Endometrium (tissue), 2 donors: ENCODE measurements at regions not wholly inside any gene's neighbourhood (a gene's known extent, or its start where the extent isn't known, plus 50 kb on each side); places are given as distances from the start of the nearest gene placed in this dataset.
"Not testable (repeated sequence)": the region's sequence is repeated elsewhere in the genome, so short reads cannot be mapped to it uniquely, and the experiment has no call there.

ENCODE experiments used
- FAIRE-seq: peaks from 2 replicates; lab custom pipeline; 2012; peaks lifted over from hg19 to GRCh38; lab: Jason Lieb, UNC
- donor health status: control.
- donor health status: control.

DNA sequence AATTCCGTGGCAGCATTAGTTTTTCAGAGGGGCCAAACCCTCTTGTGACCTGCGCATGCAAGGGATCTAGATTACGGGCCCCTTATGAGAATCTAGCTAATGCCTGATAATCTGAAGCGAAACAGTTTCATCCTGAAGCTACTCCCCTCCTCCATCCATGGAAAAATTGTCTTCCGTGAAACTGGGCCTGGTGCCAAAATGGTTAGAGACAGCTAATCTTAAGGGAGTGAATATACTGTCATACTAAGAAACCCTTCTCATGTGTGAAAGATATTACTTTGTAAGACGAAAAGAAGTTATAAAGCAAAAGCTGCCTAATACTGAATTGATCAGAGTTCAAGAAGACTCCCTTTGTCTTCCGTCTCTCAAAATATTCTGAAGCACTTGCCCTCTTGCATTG lies 166.3 kb downstream of the DUSP10 start:
- no peak for FAIRE-seq

DNA sequence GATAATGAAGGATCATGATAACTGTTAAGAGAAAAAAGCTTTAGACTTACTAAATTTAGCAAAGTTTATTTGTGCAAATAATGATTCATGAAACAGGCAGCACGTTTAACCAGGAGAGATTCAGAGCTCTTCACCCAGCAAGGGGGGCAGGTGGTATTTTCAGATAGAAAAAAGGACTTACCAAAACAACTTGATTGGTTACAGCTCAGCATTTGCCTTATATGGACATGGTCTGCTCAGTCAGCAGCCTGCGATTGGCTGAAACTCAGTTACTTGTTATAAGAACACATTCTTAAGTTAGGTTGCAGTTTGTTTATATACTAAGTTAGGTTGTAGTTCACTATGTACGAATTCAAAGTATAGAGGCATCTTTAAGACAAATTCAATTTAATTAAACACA lies 165.6 kb downstream of the DUSP10 start:
- no peak for FAIRE-seq

DNA sequence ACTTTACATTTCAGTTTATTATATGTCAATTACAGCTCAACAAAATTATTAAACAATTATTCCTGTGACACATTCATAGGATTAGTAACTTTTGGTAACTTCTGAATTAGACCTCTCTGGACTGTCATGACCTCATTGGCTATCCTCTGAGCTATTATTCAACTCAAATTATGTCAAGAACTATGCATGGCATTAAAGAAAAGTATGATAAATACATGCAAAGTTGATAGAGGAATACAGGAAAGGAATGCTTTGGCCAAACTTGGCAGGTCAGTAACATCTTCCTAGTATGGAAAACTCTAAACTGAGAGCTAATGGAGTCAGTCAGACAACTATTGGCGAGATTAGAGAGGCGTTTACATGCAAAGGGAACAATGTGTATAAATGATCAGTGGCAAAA lies 158.4 kb downstream of the DUSP10 start:
- FAIRE-seq = no peak

DNA sequence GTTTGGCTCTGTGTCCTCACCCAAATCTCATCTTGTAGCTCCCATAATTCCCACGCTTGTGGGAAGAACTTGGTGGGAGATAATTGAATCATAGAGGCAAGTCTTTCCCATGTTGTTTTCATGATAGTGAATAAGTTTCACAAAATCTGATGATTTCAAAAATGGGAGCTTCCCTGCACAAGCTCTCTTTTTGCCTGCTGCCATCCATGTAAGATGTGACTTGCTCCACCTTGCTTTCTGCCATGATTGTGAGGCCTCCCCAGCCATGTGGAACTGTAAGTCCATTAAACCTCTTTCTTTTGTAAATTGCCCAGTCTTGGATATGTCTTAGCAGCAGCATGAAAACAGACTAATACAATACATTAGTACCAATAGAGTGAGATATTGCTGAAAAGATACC lies 154.9 kb downstream of the DUSP10 start:
- FAIRE-seq = not testable (repeated sequence)

DNA sequence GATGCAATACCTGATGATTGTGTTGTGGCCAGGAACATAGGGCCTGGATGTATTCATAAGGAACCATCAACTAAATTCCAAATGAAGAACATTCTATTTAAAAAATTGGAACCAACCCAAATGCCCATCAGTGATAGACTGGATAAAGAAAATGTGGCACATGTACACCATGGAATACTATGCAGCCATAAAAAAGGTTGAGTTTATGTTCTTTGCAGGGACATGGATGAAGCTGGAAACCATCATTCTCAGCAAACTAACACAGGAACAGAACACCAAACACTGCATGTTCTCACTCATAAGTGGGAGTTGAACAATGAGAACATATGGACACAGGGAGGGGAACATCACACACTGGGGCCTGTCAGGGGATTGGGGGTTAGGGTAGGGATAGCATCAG lies 150.6 kb downstream of the DUSP10 start:
- FAIRE-seq = not testable (repeated sequence)

DNA sequence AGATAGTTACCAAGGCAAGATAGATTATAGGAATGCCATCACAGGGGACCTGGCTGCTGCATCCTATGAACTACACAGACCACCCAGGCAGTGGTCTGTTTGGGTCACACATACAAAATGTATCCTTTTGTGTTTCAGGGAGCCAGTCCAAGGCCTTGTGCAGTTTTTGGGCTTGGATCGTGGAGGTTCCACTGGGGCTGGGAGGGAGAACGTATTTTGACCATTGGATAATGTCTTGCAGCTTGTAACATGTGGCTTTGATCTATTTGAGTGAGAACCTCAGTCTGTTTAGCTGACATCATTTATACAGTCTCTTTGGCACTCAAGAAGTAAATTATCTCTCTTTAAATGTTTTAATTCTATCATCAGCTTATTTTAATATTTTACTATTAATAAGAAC lies 147.3 kb downstream of the DUSP10 start:
- FAIRE-seq = no peak

DNA sequence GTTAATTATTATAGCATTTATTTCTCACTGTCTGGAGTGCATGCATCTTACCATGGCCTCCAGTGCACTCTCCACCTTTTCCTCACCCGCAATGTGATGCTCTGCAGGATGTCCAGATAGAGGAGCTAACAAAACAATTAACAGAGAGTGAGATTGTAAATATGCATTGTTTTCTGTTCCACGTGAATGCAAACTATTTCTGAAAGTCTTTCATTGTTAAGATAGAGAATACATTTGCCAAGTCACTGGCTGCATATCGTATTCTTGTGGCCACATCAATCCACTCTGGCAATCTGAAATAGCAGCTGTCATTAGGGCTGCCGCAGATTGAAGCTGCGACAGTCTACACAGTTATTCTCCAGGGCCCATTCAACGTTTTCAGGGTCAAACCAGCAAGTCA lies 143.8 kb downstream of the DUSP10 start:
- FAIRE-seq = no peak

DNA sequence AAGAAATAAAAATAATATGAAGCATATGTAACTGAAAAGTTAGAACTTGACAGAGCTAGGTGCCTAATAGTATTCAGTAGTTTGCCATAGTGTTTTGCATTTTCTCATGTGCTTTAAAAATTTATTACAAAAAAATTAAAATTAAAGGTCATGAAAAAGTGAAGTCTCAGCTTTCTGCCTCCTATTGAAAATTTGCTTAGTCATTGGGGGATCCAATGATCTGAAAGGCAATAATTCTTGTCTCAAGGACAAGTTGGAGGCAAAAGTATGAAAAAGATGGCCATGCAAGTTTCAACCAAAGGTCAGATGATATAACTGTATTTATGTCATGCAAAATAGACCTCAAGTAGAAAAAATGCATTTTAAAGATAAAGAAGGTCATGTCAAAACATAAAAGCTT lies 140.7 kb downstream of the DUSP10 start:
- FAIRE-seq = no peak

DNA sequence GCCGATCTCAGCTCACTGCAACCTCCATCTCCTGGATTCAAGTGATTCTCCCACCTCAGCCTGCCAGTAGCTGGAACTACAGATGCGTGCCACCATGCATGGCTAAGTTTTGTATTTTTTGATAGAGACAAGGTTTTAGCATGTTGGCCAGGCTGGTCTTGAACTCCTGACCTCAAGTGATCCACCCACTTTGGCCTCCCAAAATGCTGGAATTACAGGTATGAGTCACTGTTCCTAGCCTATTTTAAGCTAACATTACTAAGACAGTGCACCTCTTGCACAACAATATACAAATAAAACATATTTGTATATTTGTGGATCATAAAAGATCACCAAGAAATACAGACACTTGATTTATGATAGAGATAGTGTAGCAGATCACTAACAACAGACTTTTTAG lies 139.1 kb downstream of the DUSP10 start:
- no peak for FAIRE-seq

DNA sequence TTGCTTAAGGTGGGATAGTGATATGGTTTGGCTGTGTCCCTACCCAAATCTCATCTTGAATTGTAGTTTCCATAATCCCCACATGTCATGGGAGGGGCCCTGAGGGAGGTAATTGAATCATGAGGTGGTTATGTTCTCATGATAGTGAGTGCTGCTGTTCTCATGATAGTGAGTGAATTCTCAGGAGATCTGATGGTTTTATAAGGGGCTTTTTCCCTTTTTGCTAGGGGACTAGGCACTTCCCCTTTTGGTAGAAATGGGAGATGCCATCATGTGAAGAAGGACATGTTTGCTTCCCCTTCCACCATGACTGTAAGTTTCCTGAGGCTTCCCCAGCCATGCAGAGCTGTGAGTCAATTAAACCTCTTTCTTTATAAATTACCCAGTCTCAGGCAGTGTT lies 137.5 kb downstream of the DUSP10 start:
- not testable (repeated sequence) for FAIRE-seq

DNA sequence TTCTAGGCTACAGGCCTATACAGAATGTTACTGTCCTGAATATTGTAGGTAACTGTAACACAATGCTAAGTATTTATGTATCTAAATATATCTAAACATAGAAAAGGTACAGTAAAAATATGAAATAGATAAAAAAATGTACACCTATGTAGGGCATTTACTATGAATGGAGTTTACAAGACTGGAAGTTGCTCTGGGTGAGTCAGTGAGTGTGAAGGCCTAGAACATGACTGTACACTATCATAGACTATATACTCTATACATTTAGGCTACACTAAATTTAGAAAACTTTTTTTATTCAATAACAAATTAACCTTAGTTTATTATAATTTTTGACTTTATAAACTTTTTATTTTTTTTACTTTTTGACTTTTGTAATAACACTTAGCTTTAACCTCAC lies 136.9 kb downstream of the DUSP10 start:
- FAIRE-seq = peak; percentile 79

DNA sequence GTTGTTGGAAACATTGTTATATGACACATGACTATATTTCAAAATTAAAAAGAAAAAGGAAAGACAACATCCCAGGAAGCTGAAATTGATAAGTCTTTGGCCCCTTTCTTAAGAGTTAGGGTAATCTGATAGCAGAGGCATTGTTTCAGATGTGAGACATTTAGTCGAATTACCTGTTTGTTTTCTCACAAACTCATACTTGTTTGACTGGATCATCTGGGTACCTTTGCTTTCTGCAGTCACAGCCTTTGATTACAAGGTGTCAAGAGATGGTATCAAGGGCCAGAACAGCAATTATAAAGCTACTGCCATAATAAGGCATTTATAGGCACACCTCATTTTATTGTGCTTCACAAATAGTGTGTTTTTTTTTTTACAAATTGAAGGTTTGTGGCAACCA lies 136.3 kb downstream of the DUSP10 start:
- no peak for FAIRE-seq

DNA sequence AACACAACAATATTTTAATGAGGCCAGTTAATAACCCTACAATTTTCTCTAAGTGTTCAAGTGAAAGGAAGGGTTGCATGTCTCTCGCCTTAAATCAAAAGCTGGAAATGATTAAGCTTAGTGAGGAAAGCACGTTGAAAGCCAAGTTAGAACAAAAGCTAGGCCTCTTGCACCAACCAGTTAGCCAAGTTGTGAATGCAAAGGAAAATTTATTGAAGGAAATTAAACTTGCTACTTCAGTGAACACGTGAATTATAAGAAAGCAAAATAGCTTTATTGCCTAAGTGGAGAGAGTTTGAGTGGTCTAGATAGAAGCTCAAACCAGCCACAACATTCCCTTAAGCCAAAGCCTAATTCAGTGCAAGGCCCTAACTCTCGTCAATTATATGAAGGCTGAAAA lies 135.6 kb downstream of the DUSP10 start:
- FAIRE-seq = peak; percentile 26

DNA sequence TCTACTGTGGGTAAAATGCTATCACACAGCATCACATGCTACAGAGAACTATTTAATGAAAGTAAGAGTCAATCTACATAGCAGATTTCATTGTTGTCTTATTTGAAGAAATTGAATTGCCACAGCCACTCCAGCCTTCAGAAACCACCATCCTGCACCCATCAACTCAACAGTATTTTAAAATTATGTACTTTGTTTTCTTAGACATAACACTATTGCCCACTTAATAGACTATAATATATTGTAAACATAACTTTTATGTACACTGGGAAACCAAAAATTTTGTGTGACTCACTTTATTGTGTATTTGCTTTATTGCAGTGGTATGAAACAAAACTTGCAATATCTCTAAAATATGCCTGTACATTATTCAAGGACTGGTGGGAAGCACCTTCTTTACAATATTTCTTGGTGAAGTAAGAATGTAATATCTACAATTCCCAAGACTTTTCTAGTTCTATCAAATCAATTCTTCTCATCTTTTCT lies 133.0 kb downstream of the DUSP10 start:
- FAIRE-seq = no peak

DNA sequence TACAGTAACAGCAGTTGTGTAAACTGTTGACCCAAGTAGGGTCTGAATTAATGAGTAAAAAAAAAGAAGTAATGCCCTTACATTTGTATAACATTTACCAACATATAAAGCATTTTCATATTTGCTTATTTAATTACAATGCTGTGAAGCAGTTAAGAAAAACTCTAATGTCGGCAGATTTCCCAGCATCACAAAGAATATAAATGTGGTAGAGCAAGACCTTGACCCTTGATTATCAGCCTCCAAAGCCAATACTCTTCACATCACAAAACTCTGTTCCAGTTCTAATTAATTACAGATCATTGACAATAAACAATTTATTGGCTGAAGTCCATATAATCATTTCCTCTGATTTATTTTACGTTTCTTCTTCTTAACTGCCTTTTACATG lies 130.2 kb downstream of the DUSP10 start:
- FAIRE-seq = no peak

DNA sequence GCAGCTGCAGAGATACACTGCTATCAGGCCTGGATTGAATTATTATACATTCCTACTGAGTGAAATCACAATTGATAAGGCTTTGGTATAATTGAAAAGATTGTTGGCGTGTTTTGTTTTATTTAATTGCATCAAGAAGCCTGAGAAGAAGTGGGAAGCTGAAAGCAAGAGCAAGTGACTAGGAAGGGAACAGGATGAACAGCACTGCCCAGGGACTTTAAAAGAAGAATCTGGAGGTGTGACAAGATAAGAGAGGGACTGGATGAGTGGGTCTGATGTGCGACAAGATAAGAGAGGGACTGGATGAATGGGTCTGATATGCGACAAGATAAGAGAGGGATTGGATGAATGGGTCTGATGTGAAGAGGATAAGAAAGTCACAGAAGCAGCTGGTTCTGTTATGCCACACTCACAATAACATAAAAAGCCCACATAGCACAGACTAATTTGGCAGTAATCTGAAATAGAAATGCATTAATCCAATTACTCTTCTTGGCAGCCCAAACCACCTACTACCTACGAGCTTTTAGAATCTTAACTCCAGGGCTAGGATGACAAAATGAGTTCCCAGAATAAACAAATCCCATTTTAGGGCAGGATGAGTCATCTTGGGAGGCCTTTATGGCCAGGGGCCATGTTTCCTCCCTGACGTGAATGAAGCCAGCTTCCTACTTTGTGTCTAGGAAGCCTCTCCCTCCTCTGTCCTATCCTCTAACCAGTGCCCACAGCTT lies 129.7 kb downstream of the DUSP10 start:
- no peak for FAIRE-seq

DNA sequence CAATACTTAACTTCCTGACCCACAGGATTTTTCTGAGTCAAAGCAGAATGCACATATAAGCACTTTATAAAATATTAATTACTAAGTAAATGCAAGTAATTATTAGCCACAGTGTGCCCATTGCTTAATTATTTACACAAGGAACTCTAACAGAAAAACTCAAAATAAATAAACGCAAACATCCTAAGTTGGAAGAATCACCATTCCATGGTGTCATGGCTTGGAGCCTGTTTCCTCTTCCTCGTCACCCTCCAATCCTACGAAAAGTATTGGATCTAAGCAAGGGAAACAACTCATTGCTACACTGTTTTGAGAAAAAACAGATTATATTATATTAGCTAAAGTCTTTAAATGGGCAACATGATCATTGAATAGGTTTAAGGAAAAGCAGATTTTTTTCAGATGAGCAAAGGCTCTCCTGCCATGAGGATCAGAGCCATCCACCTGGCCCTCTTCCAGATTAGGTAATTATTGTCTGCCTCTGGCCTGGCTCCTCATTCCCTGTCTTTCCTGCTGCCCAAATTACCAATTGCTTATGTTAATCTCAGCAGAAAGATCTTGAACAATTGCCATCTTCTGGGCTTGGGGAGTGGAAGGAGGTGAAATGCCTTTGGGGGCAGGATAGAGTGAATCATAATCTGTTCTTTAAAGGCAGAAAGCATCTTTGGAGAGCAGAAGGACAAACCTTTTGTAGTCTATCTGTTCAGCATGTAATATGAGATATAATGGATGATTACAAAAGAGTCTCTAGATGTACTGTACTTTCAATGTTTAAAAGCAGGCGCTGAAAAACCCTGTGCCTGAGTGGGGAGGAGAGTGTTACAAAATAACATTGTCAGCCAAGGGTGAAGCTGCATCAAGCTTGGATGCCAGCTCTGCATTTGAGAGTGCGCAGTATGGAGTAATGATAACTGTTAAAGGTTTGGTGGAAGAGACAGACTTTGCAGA lies 121.2 kb downstream of the DUSP10 start:
- FAIRE-seq = no peak

DNA sequence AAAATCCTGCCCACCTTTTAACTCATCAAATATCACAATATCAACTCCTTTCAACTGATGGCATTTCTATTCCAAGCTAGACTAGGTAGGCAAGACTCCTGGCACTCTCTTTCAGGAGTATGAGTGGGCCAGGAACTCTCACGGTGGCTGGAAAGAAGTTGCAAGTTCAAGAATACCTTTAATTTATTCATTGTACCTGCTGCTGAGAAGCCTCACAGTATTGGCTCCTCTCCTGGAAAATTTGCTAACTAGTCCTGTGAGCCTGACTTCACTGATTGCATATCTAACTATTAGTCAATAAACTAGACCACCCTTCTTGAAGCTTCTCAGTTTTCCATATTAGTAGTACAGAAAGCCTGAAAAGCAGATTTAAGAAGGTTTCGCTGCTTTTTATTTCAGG lies 120.2 kb downstream of the DUSP10 start:
- no peak for FAIRE-seq

DNA sequence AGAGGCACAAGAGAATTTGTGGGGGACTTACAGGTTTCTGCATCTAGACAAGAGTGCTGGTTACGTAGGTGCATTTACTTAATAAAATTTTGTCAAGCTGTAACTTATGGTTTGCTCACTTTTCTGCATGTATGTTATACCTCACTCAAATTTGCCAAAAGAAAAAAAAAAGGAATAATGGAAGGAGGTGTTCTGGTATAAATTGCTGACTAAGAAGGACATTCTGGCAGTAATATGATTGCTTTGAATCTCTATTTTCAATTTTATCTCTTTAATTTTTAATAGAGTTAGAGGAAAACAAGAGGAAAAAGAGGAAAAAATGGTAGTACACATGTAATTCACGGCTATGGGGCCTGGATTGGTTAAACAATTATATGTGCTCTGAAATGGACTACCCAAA lies 119.5 kb downstream of the DUSP10 start:
- no peak for FAIRE-seq

DNA sequence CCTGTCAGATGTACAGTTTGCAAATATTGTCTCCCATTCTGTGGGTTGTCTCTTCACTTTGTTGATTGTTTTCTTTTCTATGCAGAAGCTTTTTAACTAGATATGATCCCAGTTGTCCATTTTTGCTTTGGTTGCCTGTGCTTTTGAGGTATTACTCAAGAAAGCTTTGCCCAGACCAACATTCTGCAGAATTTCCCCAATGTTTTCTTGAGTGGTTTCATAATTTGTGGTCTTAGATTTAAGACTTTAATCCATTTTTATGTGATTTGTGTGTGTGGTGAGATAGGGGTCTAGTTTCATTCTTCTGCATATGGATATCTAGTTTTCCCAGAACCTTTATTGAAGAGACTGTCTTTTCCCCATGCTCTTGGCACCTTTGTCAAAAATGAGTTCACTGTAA lies 116.9 kb downstream of the DUSP10 start:
- FAIRE-seq = no peak

DNA sequence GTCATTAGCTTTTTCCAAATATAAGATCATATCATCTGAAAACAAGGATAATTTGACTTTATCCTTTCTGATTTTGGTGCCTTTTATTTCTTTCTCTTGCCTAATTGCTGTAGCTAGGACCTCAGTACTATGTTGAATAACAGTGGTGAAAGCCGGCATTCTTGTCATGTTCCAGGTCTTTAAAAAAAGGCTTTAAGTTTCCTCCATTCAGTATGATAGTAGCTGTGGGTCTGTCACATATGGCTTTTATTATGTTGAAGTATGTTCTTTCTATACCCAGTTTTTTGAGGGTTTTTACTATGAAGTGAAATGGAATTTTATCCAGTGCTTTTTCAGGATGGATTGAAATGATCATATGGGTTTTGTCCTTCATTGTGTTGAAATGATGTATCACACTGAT lies 115.8 kb downstream of the DUSP10 start:
- FAIRE-seq = no peak

DNA sequence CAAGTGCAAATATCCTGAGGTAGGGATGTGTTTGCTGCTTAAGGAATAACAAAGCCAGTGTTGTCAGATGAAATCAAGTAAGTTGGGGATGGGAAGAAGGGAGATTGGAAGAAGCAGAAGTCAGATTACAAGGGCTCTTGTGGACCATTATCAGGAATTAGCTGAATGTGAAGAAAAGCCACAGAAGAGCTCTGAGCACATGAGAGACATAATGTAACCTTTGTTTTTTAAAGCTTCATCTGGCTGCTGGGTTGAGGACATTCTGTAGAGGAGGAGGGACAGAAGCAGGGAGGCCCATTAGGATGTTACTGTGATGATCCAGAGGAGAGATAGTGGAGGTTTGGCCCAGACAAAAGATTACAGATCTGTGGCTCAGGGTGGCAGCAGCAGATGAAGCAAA lies 111.7 kb downstream of the DUSP10 start:
- no peak for FAIRE-seq

DNA sequence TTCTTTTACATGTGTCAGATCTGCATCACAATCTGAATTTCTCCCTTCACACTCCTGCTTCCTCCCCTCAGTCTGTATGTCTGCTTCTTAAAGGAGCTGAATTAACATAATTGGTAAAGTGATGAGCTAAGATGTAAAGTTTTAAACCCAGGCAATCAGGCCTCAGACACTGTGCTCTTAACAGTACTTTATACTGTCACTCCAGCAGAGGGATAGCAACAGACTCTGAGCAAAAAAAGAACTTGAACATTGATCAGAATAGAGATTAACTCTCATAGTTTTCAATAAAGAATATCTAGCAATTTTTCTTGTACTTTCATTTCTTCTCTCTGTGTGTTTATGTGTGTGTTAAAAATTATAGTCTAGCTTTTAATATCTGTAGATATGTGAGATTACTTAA lies 110.3 kb downstream of the DUSP10 start:
- FAIRE-seq = no peak
